ENCODE measurements at regions not wholly inside any gene's neighbourhood (a gene's known extent, or its start where the extent isn't known, plus 50 kb on each side); places are given as distances from the start of the nearest gene placed in this dataset.

DNA sequence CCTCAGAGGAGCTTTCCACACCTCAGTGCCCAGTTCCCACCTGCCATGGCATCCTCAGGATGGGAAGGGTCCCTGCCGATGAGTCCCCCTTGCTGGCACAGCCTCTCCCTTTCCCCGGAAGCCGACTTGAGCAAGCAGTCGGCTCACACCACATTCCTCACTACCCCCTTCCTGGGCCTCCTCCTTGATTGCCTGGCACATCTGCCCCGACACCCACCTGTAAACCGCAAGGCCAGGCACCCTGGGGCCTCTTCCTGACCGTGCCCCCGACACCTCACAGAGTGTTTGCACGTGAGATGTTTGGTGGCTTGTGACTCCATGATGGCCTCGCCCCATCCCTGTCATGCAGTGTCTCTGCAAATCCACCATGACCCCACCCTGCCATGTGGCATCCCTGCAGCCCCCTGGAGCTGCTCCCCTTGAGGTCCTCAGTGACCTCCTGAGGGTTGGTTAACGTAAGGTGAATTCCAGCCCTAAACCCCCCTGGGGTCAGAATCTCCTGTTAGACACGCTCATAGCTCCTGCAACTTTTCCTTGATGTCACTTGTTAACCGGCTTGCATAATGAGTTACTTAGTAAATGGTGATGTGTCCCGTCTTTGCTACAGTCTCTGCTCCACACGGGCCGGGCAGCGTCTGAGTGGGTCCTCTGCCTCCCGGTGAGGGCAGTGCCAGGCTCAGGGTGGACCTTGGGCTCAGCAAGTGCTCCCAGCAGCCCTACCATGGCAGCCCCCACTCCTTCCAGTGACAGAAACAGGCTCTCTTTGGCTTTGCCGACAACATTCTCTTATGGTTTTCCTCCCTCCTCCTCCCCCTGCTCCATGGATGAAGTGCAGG, 115.9 kb upstream of the FRMD1 start:
- DNase-seq (ENCODE audit: extremely low read depth, low read depth): no peak
- no peak overlapping the region for H3K4me3 ChIP-seq (replicated peaks; ENCODE audit: low read depth, low read length)

DNA sequence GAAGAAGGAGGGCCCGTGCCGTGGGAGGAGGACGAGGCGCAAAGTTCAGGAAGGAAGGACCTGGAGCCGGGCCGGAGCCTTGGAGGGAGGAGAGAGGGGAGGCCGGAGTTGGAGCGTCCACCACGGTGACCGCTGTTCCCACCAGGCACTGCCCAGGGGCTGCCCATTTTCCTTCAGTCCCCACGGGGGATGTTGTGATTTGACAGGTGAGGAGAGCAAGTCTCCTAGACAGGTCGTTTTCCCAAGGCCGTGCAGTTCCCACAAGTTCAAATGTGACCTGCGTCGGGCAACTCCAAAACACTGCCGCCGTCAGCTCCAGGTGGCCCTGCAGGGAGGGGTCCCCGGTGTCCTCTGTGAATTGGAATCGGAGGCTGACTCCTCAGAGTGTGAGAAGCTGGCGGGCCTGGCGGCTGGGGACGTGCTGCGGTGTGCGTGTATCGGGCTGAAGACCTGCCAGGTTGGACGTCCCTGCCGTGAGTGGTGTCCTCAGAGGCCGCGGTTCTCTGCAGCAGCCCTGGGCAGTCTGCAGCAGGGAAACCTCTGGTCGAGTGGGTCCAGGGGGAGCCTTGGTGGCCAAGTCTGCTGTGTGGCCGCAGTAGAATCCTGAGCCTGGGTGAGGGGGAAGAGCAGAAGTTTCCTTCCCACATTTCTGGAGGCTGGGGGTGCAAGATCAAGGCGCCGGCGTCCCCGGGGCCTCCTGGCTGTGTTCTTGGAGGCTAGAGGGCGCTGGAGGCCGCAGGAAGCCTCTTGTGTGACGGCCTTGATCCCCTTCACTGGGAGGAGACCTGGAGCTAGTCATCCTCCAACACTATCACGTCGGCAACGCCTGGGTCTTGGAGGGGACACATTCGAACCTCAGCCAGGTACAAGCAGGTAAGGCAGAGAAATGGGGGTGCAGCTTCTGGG, 115.1 kb upstream of the FRMD1 start:
- H3K4me3 ChIP-seq (replicated peaks; ENCODE audit: low read depth, low read length): no peak overlapping the region
- no peak for DNase-seq (ENCODE audit: extremely low read depth, low read depth)
- TF ChIP-seq, protein P1, sequence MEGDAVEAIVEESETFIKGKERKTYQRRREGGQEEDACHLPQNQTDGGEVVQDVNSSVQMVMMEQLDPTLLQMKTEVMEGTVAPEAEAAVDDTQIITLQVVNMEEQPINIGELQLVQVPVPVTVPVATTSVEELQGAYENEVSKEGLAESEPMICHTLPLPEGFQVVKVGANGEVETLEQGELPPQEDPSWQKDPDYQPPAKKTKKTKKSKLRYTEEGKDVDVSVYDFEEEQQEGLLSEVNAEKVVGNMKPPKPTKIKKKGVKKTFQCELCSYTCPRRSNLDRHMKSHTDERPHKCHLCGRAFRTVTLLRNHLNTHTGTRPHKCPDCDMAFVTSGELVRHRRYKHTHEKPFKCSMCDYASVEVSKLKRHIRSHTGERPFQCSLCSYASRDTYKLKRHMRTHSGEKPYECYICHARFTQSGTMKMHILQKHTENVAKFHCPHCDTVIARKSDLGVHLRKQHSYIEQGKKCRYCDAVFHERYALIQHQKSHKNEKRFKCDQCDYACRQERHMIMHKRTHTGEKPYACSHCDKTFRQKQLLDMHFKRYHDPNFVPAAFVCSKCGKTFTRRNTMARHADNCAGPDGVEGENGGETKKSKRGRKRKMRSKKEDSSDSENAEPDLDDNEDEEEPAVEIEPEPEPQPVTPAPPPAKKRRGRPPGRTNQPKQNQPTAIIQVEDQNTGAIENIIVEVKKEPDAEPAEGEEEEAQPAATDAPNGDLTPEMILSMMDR (IDR thresholded peaks at IDR 0.05; ENCODE audit: low read depth, low read length, missing control alignments): no peak

More for the DNA sequence above, 115.9 kb upstream of the FRMD1 start:
- TF ChIP-seq, protein P1 (IDR thresholded peaks at IDR 0.05; ENCODE audit: low read depth, low read length, missing control alignments): no peak

DNA sequence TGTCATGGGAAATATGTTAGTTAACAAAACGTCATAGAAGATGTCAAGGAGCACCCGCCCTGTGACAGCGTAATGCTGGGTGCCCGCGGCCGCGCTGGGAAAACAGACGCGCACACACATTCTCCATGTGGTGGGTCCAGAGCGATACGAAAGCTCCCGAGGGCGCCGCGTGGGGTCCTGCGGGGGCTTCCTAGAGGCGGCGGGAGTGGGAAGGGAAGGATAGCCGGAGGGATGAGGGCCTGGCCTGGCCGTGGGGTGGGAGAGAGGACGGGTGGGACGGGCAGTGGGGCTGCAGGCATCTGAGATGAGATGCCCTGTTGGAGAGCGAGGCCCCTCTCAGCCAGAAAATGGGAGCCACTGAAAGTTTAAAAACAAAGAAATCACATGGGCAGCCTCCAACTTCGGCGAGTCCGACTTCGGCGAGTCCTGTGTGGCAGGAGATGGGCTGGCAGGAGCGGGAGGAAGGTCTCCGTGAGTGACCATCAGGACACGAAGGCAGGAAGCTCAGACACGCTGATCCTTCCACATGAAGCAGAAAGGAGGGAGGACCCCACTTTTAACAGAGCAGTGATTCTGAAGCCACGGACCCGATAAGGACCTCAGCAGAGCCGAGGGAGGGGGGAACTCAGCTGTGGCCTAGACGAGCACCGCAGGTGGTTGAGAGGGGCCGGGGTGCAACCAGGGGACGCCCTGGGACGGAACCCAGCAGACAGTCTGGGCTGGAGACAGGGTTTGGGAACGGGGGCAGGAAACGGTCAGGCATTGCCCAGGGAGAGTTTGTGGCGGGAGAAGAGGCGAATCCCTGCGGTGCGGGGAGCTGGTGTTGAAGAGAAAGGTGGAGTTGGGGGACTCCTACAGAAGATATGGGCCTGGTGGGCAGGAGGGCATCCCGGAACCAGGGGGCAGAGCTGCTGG, 114.1 kb upstream of the FRMD1 start:
- TF ChIP-seq, protein P1 (IDR thresholded peaks at IDR 0.05; ENCODE audit: low read depth, low read length, missing control alignments): no peak
- no peak for DNase-seq (ENCODE audit: extremely low read depth, low read depth)
- no peak overlapping the region for H3K4me3 ChIP-seq (replicated peaks; ENCODE audit: low read depth, low read length)

DNA sequence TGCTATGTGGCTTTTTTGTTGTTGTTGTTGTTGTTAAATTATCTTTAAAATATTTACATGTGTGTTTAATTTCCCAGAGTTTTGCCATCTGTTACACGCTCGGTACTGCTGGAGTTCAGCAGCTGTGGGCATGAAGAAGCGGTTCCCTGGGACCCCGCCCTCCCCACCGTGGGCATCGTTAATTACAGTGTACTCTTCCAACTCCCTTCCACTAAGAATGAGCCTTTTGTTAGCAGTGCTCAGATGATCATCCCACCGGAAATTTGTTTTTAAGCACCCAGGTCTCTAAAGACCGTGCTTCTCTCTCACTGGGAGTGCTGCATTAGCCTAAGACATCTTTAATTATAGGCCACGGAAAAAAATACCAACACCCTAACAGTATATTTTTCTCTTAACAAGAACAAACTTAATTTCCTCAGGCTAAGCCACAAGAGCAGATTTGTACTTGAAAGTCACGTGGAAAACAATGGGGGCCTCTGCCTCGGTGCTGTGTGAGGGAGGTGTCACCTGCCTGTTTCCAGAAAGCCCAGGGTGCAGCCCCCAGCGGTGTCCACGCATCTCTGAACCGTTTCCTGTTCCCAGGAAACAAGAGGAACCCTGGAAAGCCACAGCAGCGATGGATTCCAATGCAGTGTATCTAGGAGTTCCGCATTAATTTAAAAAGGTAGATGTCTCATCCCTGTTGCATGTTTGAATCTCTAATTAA, 113.3 kb upstream of the FRMD1 start:
- H3K4me3 ChIP-seq (replicated peaks; ENCODE audit: low read depth, low read length): no peak overlapping the region
- TF ChIP-seq, protein P1 (IDR thresholded peaks at IDR 0.05; ENCODE audit: low read depth, low read length, missing control alignments): no peak
- DNase-seq (ENCODE audit: extremely low read depth, low read depth): no peak

DNA sequence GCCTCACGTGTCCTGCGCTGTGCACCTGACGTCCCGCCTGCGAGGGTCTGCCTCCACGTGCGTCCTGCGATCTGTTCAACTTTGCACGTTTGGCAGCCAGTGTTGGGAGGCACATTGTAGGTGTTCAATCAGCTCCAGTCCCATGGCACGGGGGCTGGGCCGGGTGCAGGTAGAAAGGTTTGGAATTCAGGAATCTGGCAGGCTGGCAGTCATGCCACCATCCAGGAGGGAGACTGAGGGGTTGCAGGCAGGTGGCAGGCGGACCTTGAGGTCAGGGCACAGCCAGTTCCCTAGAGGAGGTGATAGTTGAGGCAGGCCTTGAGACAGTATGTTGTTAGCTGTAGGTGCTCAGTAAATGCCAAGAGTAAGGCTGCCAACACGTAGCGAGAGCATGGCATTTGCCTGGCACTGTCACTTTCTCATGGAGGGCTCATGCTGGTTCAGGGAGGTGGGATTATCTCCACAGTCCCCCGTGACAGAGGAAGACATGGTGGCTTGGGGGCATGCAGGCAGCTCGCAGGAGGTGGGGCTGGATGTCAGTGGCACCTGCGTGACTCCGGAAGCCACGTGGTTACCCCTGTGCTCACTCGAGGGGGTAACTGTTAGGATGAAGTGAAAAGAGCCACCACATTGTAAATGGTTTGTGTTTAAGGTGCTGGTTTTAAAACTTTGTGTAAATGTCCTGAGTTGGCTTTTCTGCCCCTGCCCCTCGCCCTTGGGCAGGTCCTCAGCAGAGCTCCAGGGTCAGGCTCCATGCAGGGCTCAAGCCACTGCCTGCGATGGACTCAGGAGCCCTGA, 111.8 kb upstream of the FRMD1 start:
- DNase-seq (ENCODE audit: extremely low read depth, low read depth): no peak
- TF ChIP-seq, protein P1 (IDR thresholded peaks at IDR 0.05; ENCODE audit: low read depth, low read length, missing control alignments): no peak

More for the DNA sequence above, 111.8 kb upstream of the FRMD1 start:
- no peak overlapping the region for H3K4me3 ChIP-seq (replicated peaks; ENCODE audit: low read depth, low read length)
